ENCODE measurements at regions not wholly inside any gene's neighbourhood (a gene's known extent, or its start where the extent isn't known, plus 50 kb on each side); places are given as distances from the start of the nearest gene placed in this dataset.

- TF ChIP-seq CTCF (IDR thresholded peaks at IDR 0.05; ENCODE audit: insufficient read depth, low read depth, low read length) (no peak), EZH2 (IDR thresholded peaks at IDR 0.05; ENCODE audit: insufficient read depth, low read length) (no peak)
Measured at GRCh38 chr16:65752522-65752844, 614.0 kb upstream of the CDH5 start.
